IMR-90 (cell line): ENCODE measurements at regions not wholly inside any gene's neighbourhood (a gene's known extent, or its start where the extent isn't known, plus 50 kb on each side); places are given as distances from the start of the nearest gene placed in this dataset.

Source experiments
- ATAC-seq: fragments of 200-7000 bp; cut with Tn5 transposase; 2 replicates; pipeline ENCODE4 v1.9.1; 2020; ENCODE audit warnings: low read depth, mild to moderate bottlenecking, moderate library complexity
- BruUV-seq: library from RNA; stranded (reverse); fragments of 400-500 nt; replicated peaks from 2 replicates; lab custom pipeline; 2021; lab: Mats Ljungman, UMichigan
- CTCF ChIA-PET: fragments of 300-600 bp; formaldehyde crosslinking; extraction: SDS; loops from one replicate; lab custom pipeline; 2021; ENCODE audit warnings: antibody characterized with exemption; lab: Yijun Ruan, JAX
- POLR2A ChIA-PET: fragments of 300-600 bp; sonication (Branson Sonifier 250); formaldehyde crosslinking; loops from one replicate; lab custom pipeline; 2022; ENCODE audit warnings: antibody characterized with exemption; ENCODE audit not compliant: unreplicated experiment; lab: Charles Lee
- DNase-seq: peaks from one replicate; pipeline ENCODE4 v3.0.0; 2013
- H2AFZ ChIP-seq: replicated peaks from 2 replicates; pipeline ENCODE3; 2013; ENCODE audit warnings: low read length, mild to moderate bottlenecking; ENCODE audit not compliant: poor library complexity
- H2AK5ac ChIP-seq: 2 replicates; pipeline ENCODE4 v1.6.1; 2013; ENCODE audit warnings: low read depth, low read length, inconsistent platforms
- H2AK9ac ChIP-seq: replicated peaks from 2 replicates; pipeline ENCODE3; 2013; ENCODE audit warnings: mild to moderate bottlenecking, low read depth, low read length, moderate library complexity; ENCODE audit not compliant: poor library complexity
- H2BK120ac ChIP-seq: 2 replicates; pipeline ENCODE4 v1.6.1; 2013; ENCODE audit warnings: low read depth, low read length, inconsistent platforms
- H2BK15ac ChIP-seq: 3 replicates; pipeline ENCODE4 v1.6.1; 2013; ENCODE audit warnings: low read depth, low read length, inconsistent platforms
- H2BK20ac ChIP-seq: 2 replicates; pipeline ENCODE4 v1.6.1; 2013; ENCODE audit warnings: low read depth, mild to moderate bottlenecking, inconsistent platforms, low read length, moderate library complexity
- H2BK5ac ChIP-seq: 2 replicates; pipeline ENCODE4 v1.6.1; 2013; ENCODE audit warnings: mild to moderate bottlenecking, low read depth, low read length, inconsistent platforms; ENCODE audit not compliant: poor library complexity, severe bottlenecking
- H3K14ac ChIP-seq: replicated peaks from 2 replicates; pipeline ENCODE4 v1.6.1; 2013; ENCODE audit warnings: low read depth, low read length, inconsistent platforms
- H3K18ac ChIP-seq: 2 replicates; pipeline ENCODE4 v1.6.1; 2013; ENCODE audit warnings: low read depth, low read length, control low read depth
- H3K23ac ChIP-seq: 2 replicates; pipeline ENCODE4 v1.6.1; 2013; ENCODE audit warnings: low read depth, low read length, inconsistent platforms
- H3K27ac ChIP-seq: 2 replicates; pipeline ENCODE4 v1.5.1; 2013; ENCODE audit warnings: mild to moderate bottlenecking, control low read depth, low read length; ENCODE audit not compliant: insufficient read depth
- H3K27me3 ChIP-seq: 2 replicates; pipeline ENCODE4 v1.6.1; 2013; ENCODE audit warnings: low read length; ENCODE audit not compliant: control insufficient read depth, insufficient read depth
- H3K36me3 ChIP-seq: 2 replicates; pipeline ENCODE4 v1.6.1; 2013; ENCODE audit warnings: low read length, mixed read lengths; ENCODE audit not compliant: control insufficient read depth, insufficient read depth
- H3K4ac ChIP-seq: 2 replicates; pipeline ENCODE4 v1.6.1; 2013; ENCODE audit warnings: low read depth, low read length, inconsistent platforms
- H3K4me1 ChIP-seq: 2 replicates; pipeline ENCODE4 v1.6.1; 2013; ENCODE audit warnings: low read length, mixed read lengths; ENCODE audit not compliant: control insufficient read depth, insufficient read depth
- H3K4me2 ChIP-seq: 2 replicates; pipeline ENCODE4 v1.6.1; 2013; ENCODE audit warnings: low read depth, mild to moderate bottlenecking, control low read depth, low read length, moderate library complexity
- H3K4me3 ChIP-seq: 2 replicates; pipeline ENCODE4 v1.5.1; 2013; ENCODE audit warnings: low read depth, mild to moderate bottlenecking, control low read depth, low read length, moderate library complexity; ENCODE audit not compliant: insufficient read depth
- H3K56ac ChIP-seq: 2 replicates; pipeline ENCODE4 v1.6.1; 2013; ENCODE audit warnings: low read length, inconsistent platforms; ENCODE audit not compliant: insufficient read depth; ENCODE audit errors: extremely low read depth
- H3K79me1 ChIP-seq, 2 experiments: 2 replicates each; pipeline ENCODE4 v1.6.1; 2013; ENCODE audit warnings: low read length in 2 of 2, inconsistent platforms in 1 of 2, low read depth in 1 of 2
- H3K9ac ChIP-seq: 2 replicates; pipeline ENCODE4 v1.6.1; 2013; ENCODE audit warnings: low read depth, low read length, control low read depth
- H3K9me1 ChIP-seq: 2 replicates; pipeline ENCODE4 v1.6.1; 2013; ENCODE audit warnings: low read length, inconsistent platforms; ENCODE audit not compliant: insufficient read depth
- H3K9me3 ChIP-seq: 2 replicates; pipeline ENCODE4 v1.6.1; 2013; ENCODE audit warnings: low read length; ENCODE audit not compliant: control insufficient read depth, insufficient read depth
- H4K20me1 ChIP-seq: 2 replicates; pipeline ENCODE4 v1.6.1; 2013; ENCODE audit warnings: low read length, inconsistent platforms; ENCODE audit not compliant: insufficient read depth
- H4K5ac ChIP-seq: 2 replicates; pipeline ENCODE4 v1.6.1; 2013; ENCODE audit warnings: mild to moderate bottlenecking, low read depth, low read length, control low read depth
- H4K8ac ChIP-seq, 2 experiments: 2 replicates each; pipeline ENCODE4 v1.6.1; 2013; ENCODE audit warnings: low read depth in 2 of 2, low read length in 2 of 2, control low read depth in 1 of 2, inconsistent platforms in 1 of 2
- H4K91ac ChIP-seq: 2 replicates; pipeline ENCODE4 v1.6.1; 2013; ENCODE audit warnings: low read depth, low read length, inconsistent platforms; ENCODE audit not compliant: insufficient read depth
- BHLHE40 ChIP-seq: fragments of 150-350 bp; IDR thresholded peaks from 2 replicates; pipeline ENCODE4 v1.6.1; 2016; ENCODE audit warnings: mild to moderate bottlenecking, low read depth, low read length
- CEBPB ChIP-seq: IDR thresholded peaks from 2 replicates; pipeline ENCODE4 v1.6.1; 2012; ENCODE audit warnings: low read depth, low read length, improper control_type of control experiment
- CHD1 ChIP-seq: IDR thresholded peaks from 2 replicates; pipeline ENCODE4 v1.6.1; 2012; ENCODE audit warnings: low read depth, low read length, improper control_type of control experiment
- CTCF ChIP-seq: conservative IDR thresholded peaks from 2 replicates; pipeline ENCODE4 v1.5.1; 2012; ENCODE audit warnings: mild to moderate bottlenecking, low read depth, low read length, improper control_type of control experiment
- ELK1 ChIP-seq: fragments of 150-350 bp; IDR thresholded peaks from 2 replicates; pipeline ENCODE4 v1.6.1; 2016; ENCODE audit warnings: low read depth, mild to moderate bottlenecking, low read length, moderate library complexity, borderline replicate concordance
- FOS ChIP-seq: fragments of 150-350 bp; IDR thresholded peaks from 2 replicates; pipeline ENCODE4 v1.6.1; 2016; ENCODE audit warnings: low read depth, low read length
- MAZ ChIP-seq: IDR thresholded peaks from 2 replicates; pipeline ENCODE4 v1.6.1; 2012; ENCODE audit warnings: low read depth, mild to moderate bottlenecking, low read length, improper control_type of control experiment, moderate library complexity, borderline replicate concordance
- MXI1 ChIP-seq: IDR thresholded peaks from 2 replicates; pipeline ENCODE4 v1.6.1; 2012; ENCODE audit warnings: low read depth, mild to moderate bottlenecking, low read length, moderate library complexity, borderline replicate concordance
- NFE2L2 ChIP-seq: fragments of 150-350 bp; IDR thresholded peaks from 2 replicates; pipeline ENCODE4 v1.6.1; 2016; ENCODE audit warnings: low read depth, mild to moderate bottlenecking, low read length
- POLR2A ChIP-seq: IDR thresholded peaks from 2 replicates; pipeline ENCODE4 v1.6.1; 2012; ENCODE audit warnings: mild to moderate bottlenecking, low read depth, low read length
- RCOR1 ChIP-seq: IDR thresholded peaks from 2 replicates; pipeline ENCODE4 v1.6.1; 2012; ENCODE audit warnings: mild to moderate bottlenecking, low read length, improper control_type of control experiment; ENCODE audit not compliant: insufficient replicate concordance
- RFX5 ChIP-seq: IDR thresholded peaks from 2 replicates; pipeline ENCODE4 v1.8.0; 2012; ENCODE audit warnings: low read depth, mild to moderate bottlenecking, low read length, moderate library complexity
- SMC3 ChIP-seq: fragments of 150-350 bp; IDR thresholded peaks from 2 replicates; pipeline ENCODE4 v1.6.1; 2016; ENCODE audit warnings: low read depth, mild to moderate bottlenecking, antibody characterized with exemption, low read length, moderate library complexity
- USF2 ChIP-seq: fragments of 150-350 bp; IDR thresholded peaks from 2 replicates; pipeline ENCODE4 v1.6.1; 2017; ENCODE audit warnings: mild to moderate bottlenecking, antibody characterized with exemption, low read length, low read depth
- WGBS, 2 experiments: methylation state at CpG; one replicate each; pipeline versions ENCODE4 v1.1.5 to v1.1.7; 2013; ENCODE audit warnings: missing lambda C conversion rate in 2 of 2; ENCODE audit not compliant: insufficient read length in 1 of 2; ENCODE audit errors: extremely low coverage in 2 of 2; 5-methylcytosine and 5-hydroxymethylcytosine counted together
- dilution Hi-C: fragments of 300-500 bp; cut with HindIII; formaldehyde crosslinking; loops from one replicate; pipeline ENCODE4 v1.14.3; 2018; ENCODE audit warnings: low sequenced_read_pairs; ENCODE audit not compliant: unreplicated experiment
- in situ Hi-C: fragments of 300-500 bp; cut with MboI; formaldehyde crosslinking; loops from 3 replicates; pipeline ENCODE4 v1.14.3; 2019; ENCODE audit warnings: low sequenced_read_pairs, inconsistent platforms, mixed read lengths
- intact Hi-C: fragments of 100-400 bp; cut with micrococcal nuclease; formaldehyde crosslinking; loops from 2 replicates; pipeline ENCODE4 v1.10.0; 2022

- H4K8ac ChIP-seq = no peak overlapping the region
- H3K9me3 ChIP-seq = peaks cover 1% of the 10 kb centered on the region; the same call in 1 of the 2 replicates
- no peak overlapping the region for H4K91ac ChIP-seq
- intact Hi-C loops (no loop called here), in situ Hi-C loops (no loop called here), dilution Hi-C loops (no loop called here)
- no peaks in the 10 kb centered on the region for H3K9me1 ChIP-seq
- H3K14ac ChIP-seq = no peak overlapping the region
- H2AFZ ChIP-seq = no peak overlapping the region
- H3K4ac ChIP-seq = no peak overlapping the region
- no peaks in the 10 kb centered on the region for H3K4me1 ChIP-seq
- H4K20me1 ChIP-seq = no peaks in the 10 kb centered on the region
- H3K79me1 ChIP-seq = no peaks in the 10 kb centered on the region
- H3K4me3 ChIP-seq = no peak overlapping the region
- H3K36me3 ChIP-seq = no peaks in the 10 kb centered on the region
- H2BK5ac ChIP-seq = no peak overlapping the region
- H2BK20ac ChIP-seq = no peak overlapping the region
- no peaks in the 10 kb centered on the region for H3K27me3 ChIP-seq
- no peak overlapping the region for H4K5ac ChIP-seq
- no peak overlapping the region for H3K9ac ChIP-seq
- CTCF ChIA-PET = no interaction called here
- ATAC-seq = no peak
- H2BK120ac ChIP-seq = no peak overlapping the region
- TF ChIP-seq POLR2A (no peak), SMC3 (no peak), NFE2L2 (no peak), BHLHE40 (no peak), RCOR1 (no peak), CTCF (no peak), MXI1 (no peak), ELK1 (no peak), MAZ (no peak), CHD1 (no peak), USF2 (no peak), CEBPB (no peak), FOS (no peak), RFX5 (no peak)
- WGBS, 2 experiments = no CpG with 5 or more reads among the region's 1 CpG
- H2AK9ac ChIP-seq = no peak overlapping the region
- H3K18ac ChIP-seq = no peak overlapping the region
- no peak overlapping the region for H3K27ac ChIP-seq
- no peak overlapping the region for H2BK15ac ChIP-seq
- POLR2A ChIA-PET = no interaction called here
- no peak overlapping the region for H2AK5ac ChIP-seq
- H3K56ac ChIP-seq = no peak overlapping the region
- DNase-seq = no peak
- BruUV-seq = no TSS peak
- no peak overlapping the region for H3K23ac ChIP-seq
- H3K4me2 ChIP-seq = no peak overlapping the region
These were observed 396.9 kb upstream of the ADGRB3 start for GRCh38 chr6:68238097-68238601.
